H9 (cell line): ENCODE measurements at regions not wholly inside any gene's neighbourhood (a gene's known extent, or its start where the extent isn't known, plus 50 kb on each side); places are given as distances from the start of the nearest gene placed in this dataset.

ENCODE experiments used
- DNase-seq: peaks from one replicate; pipeline ENCODE4 v3.0.0-alpha.2; 2017
- H2AFZ ChIP-seq: one replicate; pipeline ENCODE4 v1.6.1; 2013; ENCODE audit warnings: mild to moderate bottlenecking, low read length, control low read depth, moderate library complexity
- H2AK5ac ChIP-seq: 2 replicates; pipeline ENCODE4 v1.6.1; 2013; ENCODE audit warnings: low read length, control low read depth, mixed read lengths; ENCODE audit not compliant: insufficient read length
- H2BK120ac ChIP-seq: one replicate; pipeline ENCODE4 v1.6.1; 2013; ENCODE audit warnings: low read depth, mild to moderate bottlenecking, low read length, control low read depth, inconsistent platforms; ENCODE audit not compliant: poor library complexity, severe bottlenecking
- H2BK12ac ChIP-seq: 2 replicates; pipeline ENCODE4 v1.6.1; 2013; ENCODE audit warnings: low read length, control low read depth, mixed read lengths, low read depth; ENCODE audit not compliant: insufficient read length
- H2BK15ac ChIP-seq: 2 replicates; pipeline ENCODE4 v1.6.1; 2013; ENCODE audit warnings: low read depth, low read length, control low read depth
- H2BK20ac ChIP-seq: one replicate; pipeline ENCODE4 v1.6.1; 2013; ENCODE audit warnings: low read depth, mild to moderate bottlenecking, low read length, control low read depth, inconsistent platforms; ENCODE audit not compliant: poor library complexity, severe bottlenecking
- H2BK5ac ChIP-seq: 2 replicates; pipeline ENCODE4 v1.6.1; 2013; ENCODE audit warnings: low read length, control low read depth, mixed read lengths; ENCODE audit not compliant: insufficient read length
- H3K14ac ChIP-seq: 2 replicates; pipeline ENCODE4 v1.6.1; 2013; ENCODE audit warnings: low read length, control low read depth; ENCODE audit not compliant: insufficient read depth
- H3K18ac ChIP-seq: 2 replicates; pipeline ENCODE4 v1.6.1; 2013; ENCODE audit warnings: low read depth, mild to moderate bottlenecking, mixed read lengths, low read length, control low read depth; ENCODE audit not compliant: insufficient read length
- H3K23ac ChIP-seq: 2 replicates; pipeline ENCODE4 v1.6.1; 2013; ENCODE audit warnings: low read length, control low read depth, mixed read lengths, low read depth; ENCODE audit not compliant: insufficient read length
- H3K23me2 ChIP-seq: 2 replicates; pipeline ENCODE4 v1.6.1; 2013; ENCODE audit warnings: low read depth, mild to moderate bottlenecking, mixed read lengths, low read length, control low read depth; ENCODE audit not compliant: insufficient read length, poor library complexity, severe bottlenecking
- H3K27ac ChIP-seq: 2 replicates; pipeline ENCODE4 v1.5.1; 2013; ENCODE audit warnings: low read length, control low read depth, mixed read lengths, low read depth; ENCODE audit not compliant: insufficient read length
- H3K27me3 ChIP-seq: 2 replicates; pipeline ENCODE4 v1.6.1; 2013; ENCODE audit warnings: low read length, control low read depth, inconsistent platforms; ENCODE audit not compliant: insufficient read depth
- H3K4ac ChIP-seq: 2 replicates; pipeline ENCODE4 v1.6.1; 2013; ENCODE audit warnings: low read depth, mild to moderate bottlenecking, control low read depth, inconsistent platforms, low read length, moderate library complexity
- H3K4me1 ChIP-seq: 2 replicates; pipeline ENCODE4 v1.6.1; 2013; ENCODE audit warnings: low read length, control low read depth, inconsistent platforms; ENCODE audit not compliant: insufficient read depth
- H3K4me2 ChIP-seq: 2 replicates; pipeline ENCODE4 v1.6.1; 2013; ENCODE audit warnings: low read length, control low read depth, mixed read lengths; ENCODE audit not compliant: insufficient read length, insufficient read depth
- H3K56ac ChIP-seq: 2 replicates; pipeline ENCODE4 v1.6.1; 2013; ENCODE audit warnings: low read depth, mild to moderate bottlenecking, mixed read lengths, low read length, control low read depth; ENCODE audit not compliant: insufficient read length
- H3K79me1 ChIP-seq: 2 replicates; pipeline ENCODE4 v1.6.1; 2013; ENCODE audit warnings: low read depth, mild to moderate bottlenecking, moderate library complexity, low read length, control low read depth, inconsistent platforms; ENCODE audit not compliant: insufficient read depth, poor library complexity, severe bottlenecking
- H3K79me2 ChIP-seq: 2 replicates; pipeline ENCODE4 v1.6.1; 2013; ENCODE audit warnings: low read length, control low read depth, inconsistent platforms; ENCODE audit not compliant: insufficient read depth
- H3K9ac ChIP-seq: 2 replicates; pipeline ENCODE4 v1.6.1; 2013; ENCODE audit warnings: low read length, control low read depth, mixed read lengths; ENCODE audit not compliant: insufficient read length; ENCODE audit errors: extremely low read depth
- H3K9me3 ChIP-seq: one replicate; pipeline ENCODE4 v1.6.1; 2013; ENCODE audit warnings: low read depth, low read length, inconsistent platforms; ENCODE audit not compliant: control insufficient read depth
- H3T11ph ChIP-seq: one replicate; pipeline ENCODE4 v1.6.1; 2013; ENCODE audit warnings: mild to moderate bottlenecking, low read length, control low read depth, inconsistent platforms
- H4K20me1 ChIP-seq: one replicate; pipeline ENCODE4 v1.6.1; 2013; ENCODE audit not compliant: control insufficient read depth, insufficient read length, insufficient read depth
- H4K5ac ChIP-seq: 2 replicates; pipeline ENCODE4 v1.6.1; 2013; ENCODE audit warnings: low read depth, mild to moderate bottlenecking, mixed read lengths, low read length, control low read depth; ENCODE audit not compliant: insufficient read length
- H4K8ac ChIP-seq: replicated peaks from 2 replicates; pipeline ENCODE4 v1.6.1; 2013; ENCODE audit warnings: low read length, control low read depth, mixed read lengths, low read depth; ENCODE audit not compliant: insufficient read length
- H4K91ac ChIP-seq: 2 replicates; pipeline ENCODE4 v1.6.1; 2013; ENCODE audit warnings: low read depth, mild to moderate bottlenecking, moderate library complexity, mixed read lengths, low read length, control low read depth; ENCODE audit not compliant: insufficient read length
- H3K27ac Mint-ChIP-seq, 3 experiments: 2 replicates in 2 of 3; 3 replicates in 1 of 3; pipeline ENCODE4 v1.8.0; 2020 to 2021; ENCODE audit warnings: mixed read lengths in 3 of 3, mild to moderate bottlenecking in 1 of 3, moderate library complexity in 1 of 3
- H3K27me3 Mint-ChIP-seq: 2 replicates; pipeline ENCODE4 v1.8.0; 2021; ENCODE audit warnings: low read depth, mild to moderate bottlenecking, moderate library complexity, mixed read lengths
- H3K36me3 Mint-ChIP-seq, 3 experiments: 2 replicates in 2 of 3; 3 replicates in 1 of 3; pipeline ENCODE4 v1.8.0; 2020 to 2021; ENCODE audit warnings: low read depth in 3 of 3, mixed read lengths in 3 of 3; ENCODE audit not compliant: insufficient read depth in 1 of 3
- H3K4me1 Mint-ChIP-seq, 2 experiments: 2 replicates each; pipeline ENCODE4 v1.8.0; 2020; ENCODE audit warnings: mixed read lengths in 2 of 2
- H3K4me3 Mint-ChIP-seq, 2 experiments: 2 replicates in 1 of 2; 3 replicates in 1 of 2; pipeline ENCODE4 v1.8.0; 2020 to 2021; ENCODE audit warnings: mild to moderate bottlenecking in 2 of 2, mixed read lengths in 2 of 2, moderate library complexity in 1 of 2
- H3K9me3 Mint-ChIP-seq, 2 experiments: 2 replicates in 1 of 2; 3 replicates in 1 of 2; pipeline ENCODE4 v1.8.0; 2020; ENCODE audit warnings: mild to moderate bottlenecking in 2 of 2, mixed read lengths in 2 of 2, moderate library complexity in 1 of 2
- WGBS: extraction: QIAGEN DNeasy Blood & Tissue Kit; methylation state at CpG from one replicate; pipeline ENCODE4 v1.1.7; 2013; ENCODE audit warnings: missing lambda C conversion rate, low lambda C conversion rate, mixed read lengths; ENCODE audit not compliant: insufficient read length; ENCODE audit errors: extremely low coverage; 5-methylcytosine and 5-hydroxymethylcytosine counted together
- TF ChIP-seq, protein P1 (sequence below): fragments of 200-600 bp; sonication (generic); conservative IDR thresholded peaks from 3 replicates; pipeline ENCODE4 v1.8.0; 2021; ENCODE audit warnings: antibody characterized with exemption, mild to moderate bottlenecking

DNA sequence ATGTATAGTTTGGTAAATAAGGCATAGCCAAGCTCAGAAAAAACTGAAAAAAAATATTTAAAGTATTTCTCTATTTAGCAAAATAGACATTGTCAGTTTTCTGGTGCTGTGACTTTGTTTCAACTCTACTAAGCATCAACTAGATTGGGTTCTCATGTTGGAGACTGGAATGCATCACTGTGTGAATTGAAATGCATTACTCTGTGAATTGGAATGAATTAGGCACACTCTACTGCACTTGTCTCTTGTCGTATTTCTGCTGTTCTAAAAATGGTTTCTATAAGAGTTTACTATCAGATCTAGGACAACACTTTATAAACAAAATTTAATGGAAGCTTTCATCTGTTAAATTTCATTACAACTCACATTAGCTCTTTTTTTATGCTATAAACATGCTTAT, 1772.2 kb downstream of the MAT2B start:
- no peak for DNase-seq
- H4K91ac ChIP-seq = no peak overlapping the region
- no peaks in the 10 kb centered on the region for H3K23me2 ChIP-seq
- no peak overlapping the region for H3K4me2 ChIP-seq
- no peak overlapping the region for H2BK20ac ChIP-seq
- peaks cover 0 to 3% of the 10 kb centered on the region in 2 experiments; a peak in 1 of 5 replicates for H3K9me3 Mint-ChIP-seq
- no peak overlapping the region for H2AK5ac ChIP-seq
- no peaks in the 10 kb centered on the region for H3K79me2 ChIP-seq
- TF ChIP-seq, protein P1, sequence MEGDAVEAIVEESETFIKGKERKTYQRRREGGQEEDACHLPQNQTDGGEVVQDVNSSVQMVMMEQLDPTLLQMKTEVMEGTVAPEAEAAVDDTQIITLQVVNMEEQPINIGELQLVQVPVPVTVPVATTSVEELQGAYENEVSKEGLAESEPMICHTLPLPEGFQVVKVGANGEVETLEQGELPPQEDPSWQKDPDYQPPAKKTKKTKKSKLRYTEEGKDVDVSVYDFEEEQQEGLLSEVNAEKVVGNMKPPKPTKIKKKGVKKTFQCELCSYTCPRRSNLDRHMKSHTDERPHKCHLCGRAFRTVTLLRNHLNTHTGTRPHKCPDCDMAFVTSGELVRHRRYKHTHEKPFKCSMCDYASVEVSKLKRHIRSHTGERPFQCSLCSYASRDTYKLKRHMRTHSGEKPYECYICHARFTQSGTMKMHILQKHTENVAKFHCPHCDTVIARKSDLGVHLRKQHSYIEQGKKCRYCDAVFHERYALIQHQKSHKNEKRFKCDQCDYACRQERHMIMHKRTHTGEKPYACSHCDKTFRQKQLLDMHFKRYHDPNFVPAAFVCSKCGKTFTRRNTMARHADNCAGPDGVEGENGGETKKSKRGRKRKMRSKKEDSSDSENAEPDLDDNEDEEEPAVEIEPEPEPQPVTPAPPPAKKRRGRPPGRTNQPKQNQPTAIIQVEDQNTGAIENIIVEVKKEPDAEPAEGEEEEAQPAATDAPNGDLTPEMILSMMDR = no peak
- H3K18ac ChIP-seq = no peak overlapping the region
- no peak overlapping the region for H2AFZ ChIP-seq
- H2BK5ac ChIP-seq = no peak overlapping the region
- H3K4me3 Mint-ChIP-seq = no peak overlapping the region
- no peak overlapping the region for H4K8ac ChIP-seq
- no peak overlapping the region for H3K27ac ChIP-seq
- H3K27ac Mint-ChIP-seq = no peak overlapping the region
- 0 out of 4 replicates have a peak, but pooled peaks cover 0 to 2% of the 10 kb centered on the region in 2 experiments for H3K4me1 Mint-ChIP-seq
- no CpG with 5 or more reads among the region's 1 CpG for WGBS
- H3K14ac ChIP-seq = no peak overlapping the region
- no peak overlapping the region for H3K9ac ChIP-seq
- no peaks in the 10 kb centered on the region for H3K9me3 ChIP-seq
- no peaks in the 10 kb centered on the region for H4K20me1 ChIP-seq
- H3K4me1 ChIP-seq = no peaks in the 10 kb centered on the region
- no peak overlapping the region for H3K4ac ChIP-seq
- no peak overlapping the region for H4K5ac ChIP-seq
- no peak overlapping the region for H2BK120ac ChIP-seq
- H2BK12ac ChIP-seq = no peak overlapping the region
- no peak overlapping the region for H2BK15ac ChIP-seq
- no peaks in the 10 kb centered on the region for H3K27me3 Mint-ChIP-seq
- no peak overlapping the region for H3K56ac ChIP-seq
- H3K36me3 Mint-ChIP-seq = peaks cover 0 to 4% (median 0%) of the 10 kb centered on the region in 3 experiments; a peak in 2 of 7 replicates
- no peaks in the 10 kb centered on the region for H3K79me1 ChIP-seq
- H3K23ac ChIP-seq = no peak overlapping the region
- no peaks in the 10 kb centered on the region for H3K27me3 ChIP-seq
- no peak overlapping the region for H3T11ph ChIP-seq
